ENCODE measurements at regions not wholly inside any gene's neighbourhood (a gene's known extent, or its start where the extent isn't known, plus 50 kb on each side); places are given as distances from the start of the nearest gene placed in this dataset.
A peak's percentile ranks its signal among the peaks of the same experiment; 100 is the strongest.

DNA sequence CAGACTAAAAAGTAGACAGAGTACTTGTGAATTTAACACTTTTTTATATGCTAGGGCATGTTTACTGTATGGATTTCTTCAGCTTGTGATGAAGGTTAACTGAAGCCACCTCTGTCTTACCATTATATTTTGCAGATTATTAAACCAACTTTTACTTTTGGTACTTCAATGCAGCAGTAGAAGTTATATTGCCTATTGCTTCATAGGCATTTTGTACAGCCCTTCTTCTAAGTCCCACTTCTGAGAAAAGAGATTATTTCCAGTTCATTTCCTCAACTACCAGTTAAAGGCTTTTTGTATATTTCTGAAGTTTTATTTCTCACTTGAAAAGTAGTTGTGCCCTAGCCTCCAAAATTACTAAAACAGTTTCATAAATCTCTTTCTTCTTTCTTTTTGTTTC is 151.7 kb upstream of the FOXN2 start:
- no peak overlapping the region for H3K4me3 ChIP-seq (replicated peaks; ENCODE audit: insufficient read depth, low read length)
- TF ChIP-seq, protein P1, sequence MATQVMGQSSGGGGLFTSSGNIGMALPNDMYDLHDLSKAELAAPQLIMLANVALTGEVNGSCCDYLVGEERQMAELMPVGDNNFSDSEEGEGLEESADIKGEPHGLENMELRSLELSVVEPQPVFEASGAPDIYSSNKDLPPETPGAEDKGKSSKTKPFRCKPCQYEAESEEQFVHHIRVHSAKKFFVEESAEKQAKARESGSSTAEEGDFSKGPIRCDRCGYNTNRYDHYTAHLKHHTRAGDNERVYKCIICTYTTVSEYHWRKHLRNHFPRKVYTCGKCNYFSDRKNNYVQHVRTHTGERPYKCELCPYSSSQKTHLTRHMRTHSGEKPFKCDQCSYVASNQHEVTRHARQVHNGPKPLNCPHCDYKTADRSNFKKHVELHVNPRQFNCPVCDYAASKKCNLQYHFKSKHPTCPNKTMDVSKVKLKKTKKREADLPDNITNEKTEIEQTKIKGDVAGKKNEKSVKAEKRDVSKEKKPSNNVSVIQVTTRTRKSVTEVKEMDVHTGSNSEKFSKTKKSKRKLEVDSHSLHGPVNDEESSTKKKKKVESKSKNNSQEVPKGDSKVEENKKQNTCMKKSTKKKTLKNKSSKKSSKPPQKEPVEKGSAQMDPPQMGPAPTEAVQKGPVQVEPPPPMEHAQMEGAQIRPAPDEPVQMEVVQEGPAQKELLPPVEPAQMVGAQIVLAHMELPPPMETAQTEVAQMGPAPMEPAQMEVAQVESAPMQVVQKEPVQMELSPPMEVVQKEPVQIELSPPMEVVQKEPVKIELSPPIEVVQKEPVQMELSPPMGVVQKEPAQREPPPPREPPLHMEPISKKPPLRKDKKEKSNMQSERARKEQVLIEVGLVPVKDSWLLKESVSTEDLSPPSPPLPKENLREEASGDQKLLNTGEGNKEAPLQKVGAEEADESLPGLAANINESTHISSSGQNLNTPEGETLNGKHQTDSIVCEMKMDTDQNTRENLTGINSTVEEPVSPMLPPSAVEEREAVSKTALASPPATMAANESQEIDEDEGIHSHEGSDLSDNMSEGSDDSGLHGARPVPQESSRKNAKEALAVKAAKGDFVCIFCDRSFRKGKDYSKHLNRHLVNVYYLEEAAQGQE (IDR thresholded peaks at IDR 0.05; ENCODE audit: insufficient replicate concordance, low read depth), result no peak
- TF ChIP-seq GABPA (IDR thresholded peaks at IDR 0.05; ENCODE audit: low read depth), result no peak
- no peak for TF ChIP-seq POLR2AphosphoS5 (IDR thresholded peaks at IDR 0.05; ENCODE audit: low read depth)
- TF ChIP-seq SPI1 (IDR thresholded peaks at IDR 0.05; ENCODE audit: borderline replicate concordance, low read depth), result no peak
- TF ChIP-seq, protein P2, sequence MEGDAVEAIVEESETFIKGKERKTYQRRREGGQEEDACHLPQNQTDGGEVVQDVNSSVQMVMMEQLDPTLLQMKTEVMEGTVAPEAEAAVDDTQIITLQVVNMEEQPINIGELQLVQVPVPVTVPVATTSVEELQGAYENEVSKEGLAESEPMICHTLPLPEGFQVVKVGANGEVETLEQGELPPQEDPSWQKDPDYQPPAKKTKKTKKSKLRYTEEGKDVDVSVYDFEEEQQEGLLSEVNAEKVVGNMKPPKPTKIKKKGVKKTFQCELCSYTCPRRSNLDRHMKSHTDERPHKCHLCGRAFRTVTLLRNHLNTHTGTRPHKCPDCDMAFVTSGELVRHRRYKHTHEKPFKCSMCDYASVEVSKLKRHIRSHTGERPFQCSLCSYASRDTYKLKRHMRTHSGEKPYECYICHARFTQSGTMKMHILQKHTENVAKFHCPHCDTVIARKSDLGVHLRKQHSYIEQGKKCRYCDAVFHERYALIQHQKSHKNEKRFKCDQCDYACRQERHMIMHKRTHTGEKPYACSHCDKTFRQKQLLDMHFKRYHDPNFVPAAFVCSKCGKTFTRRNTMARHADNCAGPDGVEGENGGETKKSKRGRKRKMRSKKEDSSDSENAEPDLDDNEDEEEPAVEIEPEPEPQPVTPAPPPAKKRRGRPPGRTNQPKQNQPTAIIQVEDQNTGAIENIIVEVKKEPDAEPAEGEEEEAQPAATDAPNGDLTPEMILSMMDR (IDR thresholded peaks at IDR 0.05; ENCODE audit: insufficient read depth, low read length), result no peak
- no peak for DNase-seq (ENCODE audit: low read depth in 1 of 2, low spot score in 1 of 2)
- no peaks in the 10 kb centered on the region for H3K27me3 ChIP-seq (ENCODE audit: insufficient read depth, poor library complexity, severe bottlenecking)
- no peak overlapping the region for H3K27ac ChIP-seq (replicated peaks)

DNA sequence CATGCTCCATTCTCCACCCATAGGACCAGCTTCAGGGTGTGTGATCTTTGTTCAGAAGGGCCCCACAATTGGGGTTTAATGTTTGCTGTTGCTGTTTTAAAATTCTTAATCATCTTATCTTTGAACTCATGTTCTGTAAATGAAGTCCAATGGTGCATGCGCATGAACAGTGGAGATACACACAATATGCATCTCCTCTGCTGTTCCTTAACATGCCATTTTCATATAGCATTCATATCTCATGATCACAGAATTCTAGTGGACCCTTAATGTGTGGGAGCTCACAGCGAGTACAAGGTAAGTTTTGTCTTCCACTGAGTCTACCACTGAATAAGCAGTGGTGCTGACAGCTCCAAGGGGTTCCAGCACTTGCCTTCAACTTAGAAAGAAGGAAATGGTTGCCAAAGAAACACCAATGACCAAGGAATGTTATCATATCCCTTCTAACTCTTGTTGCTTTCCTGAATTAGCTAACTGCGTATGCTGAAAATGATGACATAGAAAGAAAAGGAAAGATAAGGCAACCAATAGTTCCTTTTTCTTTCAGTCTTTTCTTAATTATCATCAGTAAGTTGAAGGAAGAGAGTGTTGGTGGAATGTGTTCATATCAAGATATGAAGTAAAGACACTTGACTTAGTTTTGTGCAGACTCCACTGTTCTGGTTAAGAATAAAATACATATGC is 149.3 kb upstream of the FOXN2 start:
- Histone ChIP-seq H3K27me3 (ENCODE audit: insufficient read depth, poor library complexity, severe bottlenecking) (no peaks in the 10 kb centered on the region), H3K4me3 (replicated peaks; ENCODE audit: insufficient read depth, low read length) (no peak overlapping the region), H3K27ac (replicated peaks) (peak overlapping the region; percentile 27)
- DNase-seq (ENCODE audit: low read depth in 1 of 2, low spot score in 1 of 2), result peak in 1 of 2 experiments; percentile 32
- no peak for TF ChIP-seq SPI1 (IDR thresholded peaks at IDR 0.05; ENCODE audit: borderline replicate concordance, low read depth)
- TF ChIP-seq, protein P1 (IDR thresholded peaks at IDR 0.05; ENCODE audit: insufficient replicate concordance, low read depth), result no peak
- no peak for TF ChIP-seq POLR2AphosphoS5 (IDR thresholded peaks at IDR 0.05; ENCODE audit: low read depth)
- TF ChIP-seq, protein P2 (IDR thresholded peaks at IDR 0.05; ENCODE audit: insufficient read depth, low read length), result no peak
- TF ChIP-seq GABPA (IDR thresholded peaks at IDR 0.05; ENCODE audit: low read depth), result no peak

DNA sequence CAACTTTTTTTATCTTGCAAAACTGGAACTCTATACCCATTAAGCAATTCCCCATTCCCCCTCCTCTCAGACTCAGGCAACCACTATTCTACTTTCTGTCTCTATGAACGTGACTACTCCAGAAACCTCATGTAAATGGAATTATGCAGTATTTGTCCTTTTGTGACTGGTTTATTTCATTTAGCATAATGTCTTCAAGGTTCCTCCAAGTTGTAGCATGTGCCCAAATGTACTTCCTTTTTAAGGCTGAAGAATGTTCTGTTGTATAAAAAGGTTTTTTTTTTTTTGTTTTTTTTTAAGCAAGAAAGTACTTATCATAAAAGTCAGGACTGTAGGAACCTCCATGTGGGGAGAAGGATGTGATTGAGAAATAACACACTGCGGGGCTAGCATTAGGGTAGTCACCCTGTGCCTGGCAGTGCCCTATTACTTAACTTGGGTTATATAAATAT is 145.3 kb upstream of the FOXN2 start:
- TF ChIP-seq GABPA (IDR thresholded peaks at IDR 0.05; ENCODE audit: low read depth) (no peak), POLR2AphosphoS5 (IDR thresholded peaks at IDR 0.05; ENCODE audit: low read depth) (no peak), SPI1 (IDR thresholded peaks at IDR 0.05; ENCODE audit: borderline replicate concordance, low read depth) (no peak)
- TF ChIP-seq, protein P2 (IDR thresholded peaks at IDR 0.05; ENCODE audit: insufficient read depth, low read length), result no peak
- TF ChIP-seq, protein P1 (IDR thresholded peaks at IDR 0.05; ENCODE audit: insufficient replicate concordance, low read depth), result no peak
- Histone ChIP-seq H3K4me3 (replicated peaks; ENCODE audit: insufficient read depth, low read length) (no peak overlapping the region), H3K27me3 (ENCODE audit: insufficient read depth, poor library complexity, severe bottlenecking) (no peaks in the 10 kb centered on the region), H3K27ac (replicated peaks) (peak overlapping the region; percentile 81)
- peak; percentile 75 to 77 for DNase-seq (ENCODE audit: low read depth in 1 of 2, low spot score in 1 of 2)
